Motor neuron (in vitro differentiated cells): ENCODE measurements at regions not wholly inside any gene's neighbourhood (a gene's known extent, or its start where the extent isn't known, plus 50 kb on each side); places are given as distances from the start of the nearest gene placed in this dataset.
"Not testable (repeated sequence)": the region's sequence is repeated elsewhere in the genome, so short reads cannot be mapped to it uniquely, and the experiment has no call there.

Source experiments
- ATAC-seq, 8 experiments: fragments of 200-7000 bp; cut with Tn5 transposase; replicated peaks in 6 of 8; 2 replicates each; pipeline ENCODE4 v1.8.0; 2021; ENCODE audit warnings: mild to moderate bottlenecking in 8 of 8, moderate library complexity in 8 of 8
- H3K27ac ChIP-seq, 2 donors: fragments of 250-450 bp; sonication (Bioruptor Pico); 2 replicates each; pipeline ENCODE4 v1.9.0; 2021; ENCODE audit warnings: antibody characterized with exemption in 2 of 2, mild to moderate bottlenecking in 2 of 2, moderate library complexity in 1 of 2
- H3K4me1 ChIP-seq, 2 donors: fragments of 250-450 bp; sonication (Bioruptor Pico); replicated peaks in 1 of 2; 2 replicates each; pipeline ENCODE4 v1.6.1; 2021; ENCODE audit warnings: antibody characterized with exemption in 2 of 2, mild to moderate bottlenecking in 2 of 2, moderate library complexity in 1 of 2
- H3K4me3 ChIP-seq, 5 donors: fragments of 250-450 bp; sonication (Bioruptor Pico); 2 replicates each; pipeline ENCODE4 v1.9.0; 2021; ENCODE audit warnings: antibody characterized with exemption in 5 of 5, mild to moderate bottlenecking in 5 of 5, moderate library complexity in 4 of 5
- WGBS, 10 experiments: fragments of 450-650 bp; shearing (Covaris generic); methylation state at CpG; one replicate each; pipeline ENCODE4 v1.0.0; 2022; 5-methylcytosine and 5-hydroxymethylcytosine counted together
- in situ Hi-C, 9 experiments: fragments of 400-800 bp; cut with MboI; loops; one replicate each; pipeline ENCODE4 v1.15.0; 2021; ENCODE audit warnings: low sequenced_read_pairs in 9 of 9, low pct_unique_long_range_greater_than_20kb in 2 of 9; ENCODE audit not compliant: unreplicated experiment in 9 of 9

DNA sequence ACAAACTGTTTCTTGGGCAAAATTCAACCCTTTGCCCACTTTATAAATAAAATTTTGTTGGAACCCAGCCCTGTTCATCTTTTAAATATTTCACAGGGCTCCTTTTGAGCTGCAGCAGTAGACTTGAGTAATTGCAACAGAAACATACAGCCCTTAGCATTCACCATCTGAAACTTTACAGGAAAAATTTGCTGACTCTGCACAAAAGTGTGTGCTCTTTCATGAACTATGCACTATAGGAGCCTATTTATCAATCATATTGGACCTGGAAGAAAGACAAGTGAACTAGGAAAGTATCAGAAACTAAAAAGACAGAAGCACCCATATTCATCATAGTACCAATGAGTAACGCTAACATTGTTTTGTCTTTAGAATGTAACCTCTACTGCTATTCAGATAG, 406.9 kb upstream of the SLC10A2 start:
- no peak overlapping the region for H3K27ac ChIP-seq
- no peak for ATAC-seq
- H3K4me3 ChIP-seq: no peak overlapping the region
- in situ Hi-C loops: no loop called here
- H3K4me1 ChIP-seq: no peaks in the 10 kb centered on the region
- WGBS, 10 experiments: 78 to 100% (median 100%) methylated on average over 1 of the region's 1 CpG; no CpG with 5 or more reads in 3 of the 10 experiments

DNA sequence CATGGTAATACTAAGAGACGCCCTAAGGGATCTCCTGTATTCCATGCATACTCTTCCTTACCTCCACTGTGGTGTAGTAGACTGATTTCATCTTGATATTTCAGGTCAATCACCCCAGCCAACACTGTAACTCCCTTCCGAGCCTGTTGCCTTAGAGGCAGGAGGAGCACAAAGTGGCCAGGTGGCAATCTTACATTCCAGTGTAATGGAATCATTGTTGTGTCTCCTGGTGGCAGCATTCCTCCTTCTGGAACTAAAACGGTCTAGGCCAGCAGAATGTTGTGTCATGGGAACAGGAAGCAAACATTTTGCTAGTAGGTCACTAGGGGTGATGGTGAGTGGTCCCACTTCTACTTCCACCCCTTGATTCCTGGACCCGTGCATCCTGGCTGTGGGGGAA, 405.7 kb upstream of the SLC10A2 start:
- H3K4me1 ChIP-seq: no peaks in the 10 kb centered on the region
- no peak overlapping the region for H3K27ac ChIP-seq
- 22 to 100% (median 67%) methylated on average over 1 to 3 of the region's 4 CpGs; no CpG with 5 or more reads in 4 of the 10 experiments for WGBS, 10 experiments
- no peak overlapping the region for H3K4me3 ChIP-seq
- in situ Hi-C loops: no loop called here
- no peak for ATAC-seq

DNA sequence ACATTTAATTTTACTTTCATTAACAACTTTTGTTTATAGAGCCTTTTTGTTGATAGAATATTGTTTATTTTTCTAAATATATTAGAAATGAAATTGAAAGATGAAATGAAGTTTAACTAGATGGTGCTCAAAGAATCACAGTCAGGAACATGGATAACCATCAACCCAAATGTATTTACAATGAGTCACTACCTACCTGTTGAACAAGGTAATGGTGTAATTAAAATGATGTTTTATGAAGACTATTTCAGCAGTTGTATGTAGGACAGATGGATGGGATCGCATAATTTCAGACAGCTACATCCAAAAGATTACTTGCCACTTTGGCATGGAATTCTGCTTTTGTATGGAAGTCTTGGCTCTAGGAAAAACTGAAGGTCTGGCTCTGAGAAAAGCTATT, 403.6 kb upstream of the SLC10A2 start:
- in situ Hi-C loops: no loop called here

DNA sequence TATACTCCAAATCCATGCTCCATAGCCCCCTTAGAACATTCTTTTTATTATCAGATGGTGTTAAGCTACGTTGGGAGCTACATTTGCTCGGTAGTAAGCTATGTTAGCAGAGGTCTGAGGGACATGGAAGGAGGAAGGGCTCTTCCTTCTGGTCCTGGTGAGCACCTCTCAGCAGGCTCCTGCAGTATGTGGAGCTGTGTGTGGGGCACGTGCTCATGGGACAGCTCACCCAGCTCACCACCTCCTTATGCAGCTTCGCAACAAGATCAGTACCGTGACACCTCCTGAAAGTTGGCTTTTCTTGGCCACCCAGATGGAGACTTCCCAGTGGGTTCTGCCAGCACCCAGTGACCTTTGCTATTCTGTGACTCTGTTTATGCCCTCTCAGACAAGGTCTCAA, 400.5 kb upstream of the SLC10A2 start:
- in situ Hi-C loops: no loop called here
- Histone ChIP-seq H3K27ac (no peak overlapping the region), H3K4me1 (no peaks in the 10 kb centered on the region), H3K4me3 (no peak overlapping the region)
- ATAC-seq: no peak
- 0 to 100% (median 84%) methylated on average over 1 to 4 of the region's 5 CpGs; no CpG with 5 or more reads in 2 of the 10 experiments for WGBS, 10 experiments

More for the DNA sequence above, 403.6 kb upstream of the SLC10A2 start:
- no peak overlapping the region for H3K27ac ChIP-seq
- WGBS, 10 experiments: 0 to 100% (median 94%) methylated on average over 1 of the region's 1 CpG; no CpG with 5 or more reads in 2 of the 10 experiments
- H3K4me1 ChIP-seq: no peaks in the 10 kb centered on the region
- ATAC-seq: no peak
- no peak overlapping the region for H3K4me3 ChIP-seq

DNA sequence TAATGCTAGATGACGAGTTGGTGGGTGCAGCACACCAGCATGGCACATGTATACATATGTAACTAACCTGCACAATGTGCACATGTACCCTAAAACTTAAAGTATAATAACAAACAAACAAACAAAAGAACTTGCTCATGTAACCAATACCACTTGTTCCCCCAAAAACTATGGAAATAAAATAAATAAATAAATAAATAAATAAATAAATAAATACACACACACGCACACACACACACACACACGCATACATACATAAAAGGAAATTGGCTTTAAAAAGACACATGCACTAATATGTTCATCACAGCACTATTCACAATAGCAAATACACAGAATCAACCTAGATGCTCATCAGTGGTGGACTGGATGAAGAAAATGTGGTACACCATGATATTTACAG, 394.0 kb upstream of the SLC10A2 start:
- H3K4me3 ChIP-seq, H3K4me1 ChIP-seq, H3K27ac ChIP-seq, in situ Hi-C loops, ATAC-seq: not testable (repeated sequence)
- WGBS, 10 experiments: 30 to 83% (median 57%) methylated on average over 1 to 2 of the region's 3 CpGs; no CpG with 5 or more reads in 4 of the 10 experiments

DNA sequence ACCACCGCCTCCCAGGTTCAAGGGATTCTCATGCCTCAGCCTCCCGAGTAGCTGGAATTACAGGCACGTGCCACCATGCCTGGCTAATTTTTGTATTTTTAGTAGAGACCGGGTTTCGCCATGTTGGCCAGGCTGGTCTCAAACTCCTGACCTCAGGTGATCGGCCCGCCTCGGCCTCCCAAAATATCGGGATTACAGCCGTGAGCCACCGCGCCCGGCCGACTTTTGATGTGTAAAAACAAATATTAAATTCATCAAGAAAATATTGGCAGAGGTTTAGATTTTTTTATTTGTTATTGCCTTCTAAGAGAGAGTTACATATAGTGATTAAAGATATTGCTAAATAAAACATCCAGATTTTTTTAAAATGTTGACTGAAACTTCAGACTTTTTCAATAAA, 390.8 kb upstream of the SLC10A2 start:
- 57 to 100% (median 93%) methylated on average over 2 to 13 of the region's 14 CpGs; no CpG with 5 or more reads in 1 of the 10 experiments for WGBS, 10 experiments
- ATAC-seq: not testable (repeated sequence)

DNA sequence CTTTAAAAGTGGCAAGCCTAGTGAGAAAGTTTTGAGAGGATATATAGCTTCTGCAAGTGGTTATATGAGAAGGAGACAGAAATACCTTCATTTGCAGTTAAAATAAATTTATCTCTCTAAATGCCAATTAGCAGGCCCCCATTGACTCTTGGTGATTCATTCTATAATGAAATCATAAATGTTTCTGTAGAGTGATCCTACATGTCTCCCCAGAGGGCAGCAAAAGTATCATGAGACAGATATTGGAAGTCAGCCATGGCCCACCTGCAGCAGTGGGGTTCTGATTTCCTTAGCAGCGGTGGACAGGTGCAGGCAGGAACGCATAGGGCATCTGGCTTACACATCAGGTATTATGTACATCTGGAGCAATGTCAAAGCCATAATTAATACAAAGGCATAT, 385.4 kb upstream of the SLC10A2 start:
- Histone ChIP-seq H3K4me3 (no peak overlapping the region), H3K4me1 (peaks cover 0 to 8% of the 10 kb centered on the region in 2 donors), H3K27ac (no peak overlapping the region)
- whole genome bisulfite sequencing, 10 experiments: 38 to 100% (median 89%) methylated on average over 1 to 2 of the region's 2 CpGs; no CpG with 5 or more reads in 6 of the 10 experiments
- ATAC-seq: peak in 4 of 8 experiments; percentile 33 to 82 (median 44)
- in situ Hi-C loops: no loop called here

More for the DNA sequence above, 390.8 kb upstream of the SLC10A2 start:
- H3K27ac ChIP-seq, in situ Hi-C loops, H3K4me1 ChIP-seq, H3K4me3 ChIP-seq: not testable (repeated sequence)

DNA sequence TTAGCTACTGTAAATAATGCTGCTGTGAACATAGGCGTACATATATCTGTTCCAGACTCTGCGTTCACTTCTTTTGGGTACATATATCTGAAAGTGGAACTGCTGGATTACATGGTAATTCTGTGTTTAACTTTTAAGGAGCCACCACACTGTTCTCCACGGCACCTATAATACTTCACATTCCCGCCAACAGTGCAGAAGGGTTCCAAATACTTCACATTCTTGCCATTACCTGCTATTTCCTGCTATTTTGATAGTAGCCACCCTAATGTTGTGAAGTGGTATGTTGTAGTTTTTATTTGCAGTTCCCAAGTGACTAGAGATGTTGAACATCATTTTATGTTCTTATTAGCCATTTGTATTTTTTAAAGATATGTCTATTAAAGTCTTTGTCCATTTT, 377.4 kb upstream of the SLC10A2 start:
- 0 to 100% (median 86%) methylated on average over 1 to 4 of the region's 4 CpGs; no CpG with 5 or more reads in 1 of the 10 experiments for WGBS, 10 experiments
- no peak for ATAC-seq
- in situ Hi-C loops: no loop called here
- Histone ChIP-seq H3K4me1 (no peaks in the 10 kb centered on the region), H3K27ac (no peak overlapping the region), H3K4me3 (no peak overlapping the region)

DNA sequence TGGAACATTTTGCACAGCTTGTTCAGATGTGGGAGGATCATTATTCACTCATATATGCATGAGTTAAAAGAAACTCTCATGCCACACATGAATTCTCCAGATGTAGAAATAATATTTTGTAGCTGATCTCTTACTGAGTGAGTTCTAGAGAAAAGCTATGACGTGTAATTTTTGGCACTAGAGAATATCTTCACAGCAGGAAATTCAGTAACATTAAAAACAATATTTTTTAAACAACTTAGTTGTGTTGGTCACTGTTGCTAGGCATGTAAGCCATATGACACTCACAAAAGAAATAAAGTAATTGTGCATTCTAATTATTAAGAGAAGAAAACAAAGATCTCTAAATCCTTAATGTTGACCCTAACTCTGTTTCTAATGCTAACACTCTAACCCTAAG, 371.4 kb upstream of the SLC10A2 start:
- Histone ChIP-seq H3K4me1 (no peaks in the 10 kb centered on the region), H3K4me3 (no peak overlapping the region), H3K27ac (no peak overlapping the region)
- ATAC-seq: no peak
- WGBS, 10 experiments: 0 to 100% (median 51%) methylated on average over 1 of the region's 1 CpG; no CpG with 5 or more reads in 4 of the 10 experiments
- in situ Hi-C loops: no loop called here

DNA sequence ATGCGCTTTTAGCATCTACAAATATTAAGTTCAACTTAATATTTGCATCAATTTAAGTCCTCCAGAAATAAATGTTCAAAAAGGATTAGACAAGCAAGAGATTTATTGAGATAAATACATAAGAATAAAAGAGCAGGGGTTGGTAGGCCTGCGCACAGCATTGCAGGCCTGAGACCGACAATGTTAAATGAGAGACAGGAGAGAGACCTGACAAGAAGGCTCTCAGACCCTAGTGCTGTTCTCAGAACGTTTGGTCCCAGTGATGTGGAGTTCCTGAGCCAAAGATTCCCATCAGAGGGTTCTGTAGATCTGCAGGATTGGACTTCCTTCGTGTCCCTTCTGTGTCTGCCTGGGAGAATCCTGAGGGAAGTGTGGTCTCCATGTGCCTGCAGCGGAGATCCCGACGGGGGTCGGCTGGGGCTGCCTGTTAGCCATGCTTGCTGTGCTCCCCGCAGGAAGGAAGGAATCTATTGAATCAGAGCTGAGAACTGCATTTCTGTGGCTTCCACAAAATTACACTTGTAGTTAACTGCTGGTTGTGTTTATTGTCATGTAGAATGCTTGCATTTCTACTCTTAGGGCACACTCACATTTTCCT, 369.9 kb upstream of the SLC10A2 start:
- WGBS, 10 experiments: 0 to 94% (median 50%) methylated on average over 1 to 10 of the region's 10 CpGs; no CpG with 5 or more reads in 1 of the 10 experiments
- no peak for ATAC-seq
- Histone ChIP-seq H3K4me3 (no peak overlapping the region), H3K27ac (no peak overlapping the region), H3K4me1 (peaks cover 0 to 2% of the 10 kb centered on the region in 2 donors)
- in situ Hi-C loops: no loop called here

DNA sequence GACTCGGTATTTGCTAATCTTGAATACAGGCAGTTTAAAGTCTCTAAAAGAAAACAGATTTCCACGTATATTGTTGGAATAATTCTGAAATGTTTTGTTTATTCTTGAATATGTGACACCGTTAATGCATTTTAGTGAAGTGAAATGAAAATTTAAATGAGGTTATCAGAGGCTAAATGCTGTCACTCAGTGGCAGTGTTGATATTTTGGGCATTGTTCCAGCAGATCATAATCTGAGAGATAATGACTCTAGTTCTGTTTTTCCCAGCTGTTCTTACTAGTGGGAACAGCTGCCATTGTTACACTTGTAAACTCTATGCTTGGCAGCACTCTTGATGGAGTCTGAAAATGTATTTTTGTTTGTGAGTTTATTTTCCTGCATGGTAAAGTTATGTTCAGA, 365.6 kb upstream of the SLC10A2 start:
- no peak for ATAC-seq
- no peak overlapping the region for H3K4me3 ChIP-seq
- in situ Hi-C loops: no loop called here
- H3K27ac ChIP-seq: no peak overlapping the region
- WGBS, 10 experiments: 0 to 100% (median 90%) methylated on average over 1 to 3 of the region's 3 CpGs; no CpG with 5 or more reads in 3 of the 10 experiments
- H3K4me1 ChIP-seq: peaks cover 0 to 4% of the 10 kb centered on the region in 2 donors

DNA sequence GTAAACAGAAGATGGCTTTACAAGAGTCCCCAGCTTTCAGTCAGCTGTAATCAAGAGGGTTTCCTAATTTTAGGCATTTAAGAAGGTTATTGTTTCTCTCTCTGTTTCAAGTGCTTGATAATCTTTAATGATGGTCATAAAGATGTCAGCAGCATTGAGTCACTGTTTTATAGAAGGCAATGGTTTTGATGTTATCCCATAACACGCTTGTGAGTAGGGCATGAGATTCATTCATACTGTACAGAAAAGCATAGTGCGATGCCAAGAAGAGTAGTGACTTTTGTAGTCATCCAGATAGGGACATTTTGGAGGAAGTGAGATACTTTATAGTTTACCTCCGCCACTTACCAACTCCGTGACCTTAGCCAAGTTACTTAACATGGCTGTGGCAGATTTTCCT, 364.2 kb upstream of the SLC10A2 start:
- ATAC-seq: no peak
- 0 to 100% (median 80%) methylated on average over 1 to 4 of the region's 4 CpGs; no CpG with 5 or more reads in 1 of the 10 experiments for WGBS, 10 experiments
- H3K27ac ChIP-seq: no peak overlapping the region
- peaks cover 0 to 4% of the 10 kb centered on the region in 2 donors for H3K4me1 ChIP-seq
- in situ Hi-C loops: no loop called here
- no peak overlapping the region for H3K4me3 ChIP-seq

DNA sequence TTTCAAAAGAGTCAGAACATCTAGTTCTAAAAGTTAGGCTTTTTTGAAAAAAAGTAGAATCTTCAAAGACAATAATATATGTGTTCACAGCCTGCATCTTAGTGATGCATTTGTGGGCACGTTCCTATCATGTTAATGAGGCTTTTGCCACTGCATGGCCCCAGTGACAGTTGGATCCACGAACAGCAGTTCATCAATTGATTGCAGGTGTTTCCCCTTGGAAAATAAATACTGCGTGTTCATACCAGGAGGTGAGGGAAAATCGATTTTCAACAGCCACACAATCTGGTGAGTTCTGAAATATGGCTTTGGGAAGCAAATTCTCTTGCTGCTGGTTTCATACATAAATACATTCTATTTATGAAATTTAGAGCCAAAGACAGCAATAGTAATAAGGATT, 343.8 kb upstream of the SLC10A2 start:
- no peak overlapping the region for H3K4me3 ChIP-seq
- no peak overlapping the region for H3K27ac ChIP-seq
- peaks cover 5 to 33% of the 10 kb centered on the region in 2 donors for H3K4me1 ChIP-seq
- WGBS, 10 experiments: 0 to 42% (median 17%) methylated on average over 1 to 4 of the region's 4 CpGs; no CpG with 5 or more reads in 1 of the 10 experiments
- in situ Hi-C loops: no loop called here
- peak in 5 of 8 experiments; percentile 29 to 92 (median 49) for ATAC-seq

DNA sequence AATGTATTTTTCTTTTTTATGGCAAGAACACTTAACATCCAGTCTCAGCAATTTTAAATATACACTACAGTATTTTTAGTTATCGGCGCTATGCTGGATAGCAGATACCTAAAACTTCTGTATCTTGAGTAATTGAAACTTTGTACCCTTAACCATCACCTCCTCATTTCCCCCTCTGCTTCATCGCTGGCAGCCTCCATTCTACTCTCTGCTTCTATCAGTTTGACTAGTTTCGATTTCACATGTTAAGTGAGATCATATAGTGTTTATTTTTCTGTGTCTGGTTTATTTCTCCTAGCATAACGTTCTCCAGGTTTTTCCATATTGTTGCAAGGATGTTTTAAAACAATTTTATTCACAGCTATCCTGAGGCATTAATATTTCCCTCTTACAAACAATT, 340.8 kb upstream of the SLC10A2 start:
- 6 to 93% (median 76%) methylated on average over 2 to 5 of the region's 5 CpGs; no CpG with 5 or more reads in 1 of the 10 experiments for WGBS, 10 experiments
- H3K4me3 ChIP-seq: no peak overlapping the region
- in situ Hi-C loops: no loop called here
- no peak overlapping the region for H3K27ac ChIP-seq
- no peak for ATAC-seq
- H3K4me1 ChIP-seq: peaks cover 5 to 37% of the 10 kb centered on the region in 2 donors
